Caki2 (cell line): ENCODE measurements at regions not wholly inside any gene's neighbourhood (a gene's known extent, or its start where the extent isn't known, plus 50 kb on each side); places are given as distances from the start of the nearest gene placed in this dataset.

Experiments
- DNase-seq: peaks from one replicate; pipeline ENCODE4 v3.0.0-alpha.2; 2015; ENCODE audit warnings: low read depth
- in situ Hi-C: cut with HindIII; loops from 2 replicates; pipeline ENCODE4 v1.10.0; 2016; ENCODE audit warnings: low sequenced_read_pairs, low pct_unique_long_range_greater_than_20kb, mixed read lengths

- in situ Hi-C loops, result no loop called here
- peak; percentile 78 for DNase-seq
These were observed 324.8 kb downstream of the MN1 start for GRCh38 chr22:27476729-27477128.

GRCh38 chr22:27477171-27477570 lies 324.4 kb downstream of the MN1 start:
- in situ Hi-C loops, result no loop called here

GRCh38 chr22:27480487-27480886 lies 321.1 kb downstream of the MN1 start:
- no peak for DNase-seq
- in situ Hi-C loops, result no loop called here

More at GRCh38 chr22:27477171-27477570, 324.4 kb downstream of the MN1 start:
- DNase-seq, result no peak

- in situ Hi-C loops, result no loop called here
- no peak for DNase-seq
These were observed 319.2 kb downstream of the MN1 start for GRCh38 chr22:27482402-27482801.

GRCh38 chr22:27483095-27483785 lies 318.3 kb downstream of the MN1 start:
- in situ Hi-C loops, result no loop called here
- no peak for DNase-seq

GRCh38 chr22:27485842-27486241 lies 315.7 kb downstream of the MN1 start:
- in situ Hi-C loops, result no loop called here
- DNase-seq, result no peak

- DNase-seq, result no peak
- in situ Hi-C loops, result no loop called here
These were observed 313.7 kb downstream of the MN1 start for GRCh38 chr22:27487600-27488452.

- DNase-seq, result no peak
- in situ Hi-C loops, result no loop called here
These were observed 312.9 kb downstream of the MN1 start for GRCh38 chr22:27488456-27489177.

- in situ Hi-C loops, result no loop called here
- DNase-seq, result no peak
These were observed 312.3 kb downstream of the MN1 start for GRCh38 chr22:27489178-27489675.

GRCh38 chr22:27490080-27490479 lies 311.5 kb downstream of the MN1 start:
- no peak for DNase-seq
- in situ Hi-C loops, result no loop called here

- in situ Hi-C loops, result no loop called here
- no peak for DNase-seq
These were observed 309.7 kb downstream of the MN1 start for GRCh38 chr22:27491888-27492287.

- DNase-seq, result no peak
- in situ Hi-C loops, result no loop called here
These were observed 308.9 kb downstream of the MN1 start for GRCh38 chr22:27492566-27493201.

- in situ Hi-C loops, result no loop called here
- no peak for DNase-seq
These were observed 307.8 kb downstream of the MN1 start for GRCh38 chr22:27493796-27494195.

- in situ Hi-C loops, result no loop called here
- DNase-seq, result no peak
These were observed 306.8 kb downstream of the MN1 start for GRCh38 chr22:27494785-27495184.

GRCh38 chr22:27495325-27495724 lies 306.2 kb downstream of the MN1 start:
- in situ Hi-C loops, result no loop called here
- no peak for DNase-seq

GRCh38 chr22:27499121-27499520 lies 302.4 kb downstream of the MN1 start:
- in situ Hi-C loops, result no loop called here
- DNase-seq, result no peak

GRCh38 chr22:27501191-27501936 lies 300.2 kb downstream of the MN1 start:
- in situ Hi-C loops, result no loop called here
- DNase-seq, result no peak

GRCh38 chr22:27502327-27502726 lies 299.2 kb downstream of the MN1 start:
- in situ Hi-C loops, result no loop called here
- no peak for DNase-seq
